ENCODE measurements at regions not wholly inside any gene's neighbourhood (a gene's known extent, or its start where the extent isn't known, plus 50 kb on each side); places are given as distances from the start of the nearest gene placed in this dataset.

DNA sequence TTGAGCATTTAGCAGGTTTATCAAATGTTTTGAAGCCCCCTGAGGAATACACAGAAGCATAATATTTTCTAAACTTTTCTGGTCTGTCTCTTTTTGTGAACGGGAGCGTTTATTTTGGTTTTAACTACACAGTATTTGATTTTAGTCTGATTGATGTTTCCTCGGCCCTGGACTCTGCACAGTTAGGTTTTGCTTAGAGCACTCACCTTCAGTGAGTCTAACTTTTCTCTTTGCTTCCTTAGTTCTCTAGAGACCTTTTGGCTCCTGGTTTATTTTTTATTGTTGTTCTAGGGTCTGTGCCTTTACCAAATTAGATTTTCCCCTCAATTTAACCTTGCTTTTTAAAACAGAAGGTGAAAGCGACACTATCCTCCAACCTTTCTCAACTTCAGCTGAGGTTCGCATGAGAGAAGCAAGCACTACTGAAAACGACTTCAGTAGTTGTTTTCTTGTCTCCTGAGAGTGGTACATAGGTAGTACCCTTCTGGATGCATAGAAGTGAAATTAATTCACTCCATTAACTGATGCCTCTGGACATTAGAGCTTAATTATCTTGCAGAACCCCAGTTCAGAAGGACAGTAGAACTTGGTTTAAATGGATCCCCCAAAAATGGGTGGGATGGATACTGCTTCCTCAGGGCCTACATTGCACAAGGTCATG, 166.7 kb upstream of the ELL2 start:
- TF ChIP-seq, protein P1, sequence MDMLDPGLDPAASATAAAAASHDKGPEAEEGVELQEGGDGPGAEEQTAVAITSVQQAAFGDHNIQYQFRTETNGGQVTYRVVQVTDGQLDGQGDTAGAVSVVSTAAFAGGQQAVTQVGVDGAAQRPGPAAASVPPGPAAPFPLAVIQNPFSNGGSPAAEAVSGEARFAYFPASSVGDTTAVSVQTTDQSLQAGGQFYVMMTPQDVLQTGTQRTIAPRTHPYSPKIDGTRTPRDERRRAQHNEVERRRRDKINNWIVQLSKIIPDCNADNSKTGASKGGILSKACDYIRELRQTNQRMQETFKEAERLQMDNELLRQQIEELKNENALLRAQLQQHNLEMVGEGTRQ (IDR thresholded peaks at IDR 0.05; ENCODE audit: borderline replicate concordance, low read depth, low read length): no peak
- TF ChIP-seq SREBF1 (IDR thresholded peaks at IDR 0.05; ENCODE audit: low read length) (no peak), RFX5 (IDR thresholded peaks at IDR 0.05; ENCODE audit: low read depth, low read length) (no peak), ZNF384 (IDR thresholded peaks at IDR 0.05; ENCODE audit: borderline replicate concordance, low read depth, low read length) (no peak), CTCF (IDR thresholded peaks at IDR 0.05 in 2 of 3, conservative IDR thresholded peaks at IDR 0.05 in 1 of 3; ENCODE audit: control insufficient read depth in 2 of 3, extremely low read depth in 1 of 3, insufficient read depth in 1 of 3, low read depth in 3 of 3, low read length in 3 of 3) (no peak)
